ENCODE measurements at regions not wholly inside any gene's neighbourhood (a gene's known extent, or its start where the extent isn't known, plus 50 kb on each side); places are given as distances from the start of the nearest gene placed in this dataset.

- DNase-seq (ENCODE audit: low read depth, low spot score) = peak; percentile 84
These were observed 257.2 kb downstream of the PDHA2 start for GRCh38 chr4:96097040-96097607.

- no peak for DNase-seq (ENCODE audit: low read depth, low spot score)
These were observed 257.8 kb downstream of the PDHA2 start for GRCh38 chr4:96097693-96098092.

- no peak for DNase-seq (ENCODE audit: low read depth, low spot score)
These were observed 259.1 kb downstream of the PDHA2 start for GRCh38 chr4:96099031-96099430.

GRCh38 chr4:96102541-96103026 is 262.7 kb downstream of the PDHA2 start:
- DNase-seq (ENCODE audit: low read depth, low spot score) = peak; percentile 78

- DNase-seq (ENCODE audit: low read depth, low spot score) = peak; percentile 81
These were observed 263.2 kb downstream of the PDHA2 start for GRCh38 chr4:96103086-96103485.

- peak; percentile 41 for DNase-seq (ENCODE audit: low read depth, low spot score)
These were observed 268.3 kb downstream of the PDHA2 start for GRCh38 chr4:96108146-96108545.

GRCh38 chr4:96112631-96113030 is 272.7 kb downstream of the PDHA2 start:
- DNase-seq (ENCODE audit: low read depth, low spot score) = no peak

GRCh38 chr4:96120206-96120605 is 280.3 kb downstream of the PDHA2 start:
- DNase-seq (ENCODE audit: low read depth, low spot score) = peak; percentile 7

GRCh38 chr4:96126227-96126626 is 286.3 kb downstream of the PDHA2 start:
- no peak for DNase-seq (ENCODE audit: low read depth, low spot score)

- peak; percentile 46 for DNase-seq (ENCODE audit: low read depth, low spot score)
These were observed 291.3 kb downstream of the PDHA2 start for GRCh38 chr4:96131186-96131585.

GRCh38 chr4:96134806-96135205 is 294.9 kb downstream of the PDHA2 start:
- DNase-seq (ENCODE audit: low read depth, low spot score) = no peak

GRCh38 chr4:96136056-96136455 is 296.2 kb downstream of the PDHA2 start:
- peak; percentile 66 for DNase-seq (ENCODE audit: low read depth, low spot score)

GRCh38 chr4:96139251-96139929 is 299.5 kb downstream of the PDHA2 start:
- no peak for DNase-seq (ENCODE audit: low read depth, low spot score)

GRCh38 chr4:96145601-96146000 is 305.7 kb downstream of the PDHA2 start:
- peak; percentile 33 for DNase-seq (ENCODE audit: low read depth, low spot score)

- DNase-seq (ENCODE audit: low read depth, low spot score) = peak; percentile 51
These were observed 306.8 kb downstream of the PDHA2 start for GRCh38 chr4:96146686-96147085.

- no peak for DNase-seq (ENCODE audit: low read depth, low spot score)
These were observed 310.0 kb downstream of the PDHA2 start for GRCh38 chr4:96149894-96150293.

- no peak for DNase-seq (ENCODE audit: low read depth, low spot score)
These were observed 310.6 kb downstream of the PDHA2 start for GRCh38 chr4:96150466-96150865.

- DNase-seq (ENCODE audit: low read depth, low spot score) = no peak
These were observed 312.9 kb downstream of the PDHA2 start for GRCh38 chr4:96152824-96153223.

- DNase-seq (ENCODE audit: low read depth, low spot score) = peak; percentile 58
These were observed 314.8 kb downstream of the PDHA2 start for GRCh38 chr4:96154676-96155075.

- DNase-seq (ENCODE audit: low read depth, low spot score) = no peak
These were observed 322.7 kb downstream of the PDHA2 start for GRCh38 chr4:96162636-96163035.

- DNase-seq (ENCODE audit: low read depth, low spot score) = peak; percentile 90
These were observed 325.0 kb downstream of the PDHA2 start for GRCh38 chr4:96164814-96165351.

- DNase-seq (ENCODE audit: low read depth, low spot score) = peak; percentile 5
These were observed 326.9 kb downstream of the PDHA2 start for GRCh38 chr4:96166806-96167205.

- DNase-seq (ENCODE audit: low read depth, low spot score) = no peak
These were observed 330.3 kb downstream of the PDHA2 start for GRCh38 chr4:96170198-96170597.

Data from astrocyte of the hippocampus (primary cell).